Right ventricle myocardium inferior (tissue), 1 donor: ENCODE measurements at regions not wholly inside any gene's neighbourhood (a gene's known extent, or its start where the extent isn't known, plus 50 kb on each side); places are given as distances from the start of the nearest gene placed in this dataset.

Experiments used
- ATAC-seq: fragments of 200-7000 bp; cut with Tn5 transposase; one replicate; pipeline ENCODE4 v1.9.1; 2020; ENCODE audit warnings: mild to moderate bottlenecking, moderate library complexity
- DNase-seq: peaks from one replicate; pipeline ENCODE4 v3.0.0; 2021; ENCODE audit errors: missing footprints
- intact Hi-C: fragments of 100-400 bp; cut with DNase I; formaldehyde crosslinking; loops from one replicate; pipeline ENCODE4 v1.11.0; 2022
- donor health status: DM: no; HTN: yes; CAD: no; lungs with severe emphysema.

DNA sequence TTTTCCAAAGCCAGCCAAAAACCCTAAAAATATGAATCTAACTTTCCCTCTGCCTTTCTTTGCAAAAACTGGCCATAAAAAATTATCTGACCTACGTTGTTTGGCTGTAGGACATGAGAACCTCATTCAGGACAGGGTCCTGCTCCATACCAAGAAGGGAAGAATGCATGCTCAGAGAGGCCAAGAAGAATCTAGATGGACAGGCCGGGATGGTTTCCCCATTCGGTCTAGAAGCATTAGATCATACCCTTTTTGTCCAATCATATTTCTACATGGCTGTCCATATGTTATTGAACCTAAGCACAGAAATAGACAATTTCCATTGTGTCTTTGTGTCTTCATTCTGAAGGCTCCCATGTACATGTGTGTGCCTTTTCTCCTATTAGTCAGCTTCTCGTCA, 2120.4 kb upstream of the PIK3C3 start:
- intact Hi-C loops = no loop called here
- DNase-seq (no peak), ATAC-seq (no peak)

DNA sequence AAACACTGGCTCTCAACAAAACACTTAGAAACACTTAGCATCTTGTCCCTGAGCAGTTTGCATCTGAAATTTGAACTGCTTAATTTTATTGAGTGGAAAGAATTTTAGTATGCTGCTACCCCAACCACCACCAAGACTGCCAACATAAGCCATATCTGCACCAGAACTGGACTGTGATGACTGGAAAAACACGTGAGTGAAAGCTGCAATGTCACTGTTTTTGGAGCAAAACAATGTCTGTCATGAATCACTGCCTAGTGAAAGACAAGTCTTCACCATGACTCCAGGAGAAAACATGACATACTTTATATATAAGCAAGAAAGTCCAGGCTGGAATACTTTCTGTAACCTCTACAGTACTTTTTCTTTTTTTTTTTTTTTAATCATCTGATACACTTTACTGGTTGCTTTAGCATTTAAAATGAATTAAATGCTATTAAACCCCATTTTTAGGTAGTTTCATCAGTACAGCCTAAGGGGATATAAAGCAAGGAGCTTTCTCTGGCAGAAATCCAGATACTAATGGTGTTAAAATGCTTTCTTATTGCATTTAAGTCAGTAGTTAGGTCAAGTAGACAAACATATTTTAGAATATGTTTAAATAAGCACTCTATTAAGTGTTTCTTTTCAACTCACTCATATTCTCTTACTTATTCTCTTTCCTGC, 2129.4 kb upstream of the PIK3C3 start:
- no peak for DNase-seq
- no peak for ATAC-seq
- intact Hi-C loops = no loop called here

DNA sequence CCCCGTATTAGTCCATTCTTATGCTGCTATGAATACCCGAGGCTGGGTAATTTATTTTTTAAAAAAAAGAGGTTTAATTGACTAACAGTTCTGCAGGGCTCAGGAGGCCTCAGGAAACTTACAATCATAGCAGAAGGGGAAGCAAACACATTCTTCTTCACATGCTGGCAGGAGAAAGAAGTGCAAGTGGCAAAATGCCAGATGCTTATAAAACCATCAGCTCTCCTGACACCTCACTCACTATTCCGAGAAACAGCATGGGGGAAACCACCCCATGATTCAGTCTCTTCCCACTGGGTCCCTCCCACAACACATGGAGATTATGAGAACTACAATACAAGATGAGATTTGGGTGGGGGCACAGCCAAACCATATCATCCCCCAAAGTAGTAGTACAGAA, 2148.5 kb upstream of the PIK3C3 start:
- no peak for DNase-seq
- no peak for ATAC-seq

GRCh38 chr18:39805218-39805617, 2149.8 kb upstream of the PIK3C3 start:
- no peak for DNase-seq
- intact Hi-C loops = no loop called here
- ATAC-seq = no peak

More for the DNA sequence above, 2148.5 kb upstream of the PIK3C3 start:
- intact Hi-C loops = no loop called here

GRCh38 chr18:39802648-39803229, 2152.3 kb upstream of the PIK3C3 start:
- intact Hi-C loops = no loop called here
- DNase-seq = no peak
- ATAC-seq = no peak

GRCh38 chr18:39801848-39802247, 2153.2 kb upstream of the PIK3C3 start:
- no peak for ATAC-seq
- intact Hi-C loops = no loop called here
- DNase-seq = no peak

DNA sequence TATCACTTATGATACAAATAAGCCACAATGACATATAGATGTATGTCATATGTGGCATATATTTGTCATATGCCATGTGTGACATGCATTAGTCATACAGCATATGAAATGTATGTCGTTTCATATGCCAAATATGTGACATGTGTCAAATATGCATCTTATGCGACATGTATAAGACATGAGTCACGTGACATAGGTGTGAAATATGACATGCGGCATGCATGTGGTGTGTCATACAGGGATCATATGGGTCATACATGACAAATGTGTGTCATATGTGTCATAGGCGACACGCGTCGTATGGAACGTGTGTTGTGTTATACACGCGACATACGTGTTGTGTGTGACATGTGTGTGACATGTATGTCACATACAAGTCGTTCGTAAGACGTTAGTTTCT, 2154.0 kb upstream of the PIK3C3 start:
- ATAC-seq (no peak), DNase-seq (no peak)
- intact Hi-C loops = no loop called here

DNA sequence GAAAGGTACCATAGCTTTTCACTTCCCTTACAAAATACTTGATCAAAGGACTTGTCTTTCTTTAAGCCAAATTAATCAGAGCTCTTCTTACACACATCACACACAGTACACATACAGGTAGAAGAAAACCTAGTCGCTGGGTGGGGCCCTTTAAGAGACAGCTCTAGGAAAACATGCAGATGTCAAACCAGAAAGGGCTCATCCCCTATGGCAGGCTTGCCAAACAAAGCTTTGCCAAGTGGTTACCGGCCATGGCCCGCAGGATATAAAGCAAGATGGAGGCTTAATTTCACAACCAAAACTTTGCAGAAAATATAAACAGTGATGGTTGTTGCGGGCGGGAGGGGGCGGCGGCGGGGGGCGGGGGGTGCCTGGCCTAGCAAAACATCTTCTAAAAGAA, 2156.0 kb upstream of the PIK3C3 start:
- intact Hi-C loops = no loop called here
- no peak for ATAC-seq

GRCh38 chr18:39796393-39796792, 2158.6 kb upstream of the PIK3C3 start:
- no peak for ATAC-seq

More for the DNA sequence above, 2156.0 kb upstream of the PIK3C3 start:
- DNase-seq = no peak

DNA sequence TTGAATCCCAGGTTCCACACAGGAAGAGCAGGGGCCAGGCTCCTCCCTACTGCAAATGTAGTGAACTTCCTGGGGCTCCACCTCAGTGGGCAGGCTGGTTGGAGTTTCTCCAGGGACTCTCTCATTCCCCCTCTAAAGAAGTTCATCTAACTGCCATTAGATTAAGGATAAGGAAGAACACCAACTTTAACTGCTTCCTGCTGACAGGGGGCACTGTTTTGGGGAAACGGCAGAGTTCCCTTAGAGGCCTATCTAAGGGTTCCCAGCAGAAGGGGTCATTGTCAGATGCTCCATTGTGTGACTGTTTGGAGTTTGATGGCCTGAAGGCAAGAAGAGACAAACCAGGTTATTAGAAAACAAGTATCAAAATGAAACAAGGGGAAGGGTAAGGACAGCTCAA, 2159.7 kb upstream of the PIK3C3 start:
- DNase-seq = no peak
- intact Hi-C loops = no loop called here

More at GRCh38 chr18:39796393-39796792, 2158.6 kb upstream of the PIK3C3 start:
- DNase-seq = no peak
- intact Hi-C loops = no loop called here

GRCh38 chr18:39793609-39794008, 2161.4 kb upstream of the PIK3C3 start:
- intact Hi-C loops = no loop called here
- no peak for ATAC-seq
- DNase-seq = no peak

More for the DNA sequence above, 2159.7 kb upstream of the PIK3C3 start:
- ATAC-seq = no peak

DNA sequence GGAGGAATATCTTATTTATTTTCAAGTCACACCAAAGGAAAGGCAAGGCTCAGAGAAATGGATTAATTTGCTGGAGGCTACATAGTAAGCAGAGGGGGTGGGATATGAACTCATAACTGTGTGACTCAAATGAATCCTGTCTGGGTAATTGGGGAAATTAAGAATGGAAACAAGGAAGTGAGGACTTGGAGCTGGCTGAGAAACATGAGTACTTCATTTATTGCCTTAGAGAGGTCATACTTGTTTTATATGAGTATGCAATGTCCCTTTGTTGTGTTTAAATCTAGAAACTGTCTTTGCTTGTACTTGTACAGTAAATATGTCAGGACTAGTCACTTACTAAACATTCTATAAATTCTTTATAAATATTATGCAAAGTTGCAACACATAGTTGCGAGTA, 2166.7 kb upstream of the PIK3C3 start:
- no peak for DNase-seq
- no peak for ATAC-seq
- intact Hi-C loops = no loop called here

GRCh38 chr18:39786477-39786876, 2168.6 kb upstream of the PIK3C3 start:
- DNase-seq = no peak
- intact Hi-C loops = no loop called here
- ATAC-seq = no peak

GRCh38 chr18:39784541-39784940, 2170.5 kb upstream of the PIK3C3 start:
- intact Hi-C loops = no loop called here

GRCh38 chr18:39781565-39781964, 2173.5 kb upstream of the PIK3C3 start:
- DNase-seq = no peak
- no peak for ATAC-seq
- intact Hi-C loops = no loop called here

More at GRCh38 chr18:39784541-39784940, 2170.5 kb upstream of the PIK3C3 start:
- DNase-seq (no peak), ATAC-seq (no peak)

DNA sequence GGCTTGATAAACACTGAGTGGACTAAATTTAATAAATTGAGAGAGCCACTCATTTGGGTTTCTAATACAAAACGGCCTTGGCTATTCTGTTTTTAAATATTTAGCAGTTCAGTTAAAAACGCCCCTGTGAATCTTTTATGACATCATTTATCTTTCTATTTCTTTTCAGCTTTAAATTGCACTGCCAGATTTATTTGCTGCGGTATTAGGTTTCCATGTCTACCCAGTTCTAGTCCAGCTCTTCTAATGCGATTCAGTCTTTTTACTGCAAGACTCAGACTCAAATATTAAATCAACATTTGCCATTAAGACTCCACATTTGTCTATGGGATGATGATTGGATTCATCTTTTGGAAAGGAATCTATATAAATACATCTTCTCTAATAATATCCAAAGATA, 2174.3 kb upstream of the PIK3C3 start:
- intact Hi-C loops = no loop called here
- ATAC-seq (no peak), DNase-seq (no peak)

DNA sequence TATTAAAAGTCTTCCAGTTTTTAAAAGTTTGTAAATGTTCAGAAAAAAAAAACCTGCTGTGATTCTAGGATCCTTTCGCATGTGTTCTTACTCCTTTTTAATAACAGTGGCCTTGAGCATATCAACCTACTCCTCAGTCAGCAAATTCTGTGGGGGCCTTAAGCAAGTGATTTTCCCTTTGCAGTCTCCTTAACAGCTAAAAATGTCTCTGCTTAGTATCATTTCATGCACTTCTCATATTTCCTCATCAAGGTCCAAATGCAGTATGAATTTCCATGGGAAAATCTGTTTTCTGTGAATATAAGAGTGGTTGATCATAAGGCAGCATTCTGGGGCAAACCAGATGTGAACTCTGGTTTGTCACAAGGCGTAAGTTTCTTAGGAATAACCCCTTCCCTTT, 2175.1 kb upstream of the PIK3C3 start:
- DNase-seq = no peak
- no peak for ATAC-seq
- intact Hi-C loops = no loop called here

- ATAC-seq = no peak
- no peak for DNase-seq
- intact Hi-C loops = no loop called here
Measured at GRCh38 chr18:39776766-39777165, 2178.3 kb upstream of the PIK3C3 start.

DNA sequence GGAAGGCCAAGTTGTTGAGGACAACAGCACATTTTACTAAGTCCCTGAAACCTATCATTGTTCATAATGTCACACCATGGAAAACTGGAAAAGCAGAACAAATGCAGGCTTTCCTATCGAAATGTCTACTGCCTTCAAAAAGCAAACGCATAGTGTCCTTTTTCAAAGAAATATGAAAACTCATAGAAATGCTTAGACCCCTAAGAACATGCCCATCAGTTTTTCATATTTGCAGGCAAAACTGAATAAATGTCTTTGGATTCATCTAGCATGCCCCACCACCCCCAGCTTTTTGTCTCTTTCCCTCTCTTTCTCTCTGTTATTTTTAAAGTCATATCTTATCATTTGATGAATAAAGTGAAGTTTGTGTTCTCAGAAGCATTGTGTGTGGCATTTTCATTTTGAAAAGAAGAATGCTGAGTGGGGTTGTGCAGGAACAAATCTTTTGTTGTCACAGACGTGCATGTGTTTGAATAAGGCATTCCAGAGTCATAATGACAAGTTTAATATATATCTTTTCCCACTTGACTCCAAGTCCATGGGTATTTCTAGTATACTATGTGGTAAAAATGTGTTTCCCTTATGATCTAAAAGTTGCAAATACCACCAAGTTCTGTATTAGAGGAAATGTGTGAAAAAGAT, 2180.0 kb upstream of the PIK3C3 start:
- intact Hi-C loops = no loop called here
- no peak for DNase-seq
- no peak for ATAC-seq

- DNase-seq (no peak), ATAC-seq (no peak)
- intact Hi-C loops = no loop called here
Measured at GRCh38 chr18:39773646-39774045, 2181.4 kb upstream of the PIK3C3 start.
